Stimulated activated CD4-positive, alpha-beta T cell treated with anti-CD3 and anti-CD28 coated beads, Interleukin-1b, Interleukin-23, amount 100 ng/mL, for 24 hours (primary cell): ENCODE measurements at regions not wholly inside any gene's neighbourhood (a gene's known extent, or its start where the extent isn't known, plus 50 kb on each side); places are given as distances from the start of the nearest gene placed in this dataset.

ENCODE experiments used
- DNase-seq, 4 experiments: peaks; one replicate each; pipeline ENCODE4 v3.0.0-alpha.2; 2020; ENCODE audit warnings: low read depth in 4 of 4, low spot score in 1 of 4

DNA sequence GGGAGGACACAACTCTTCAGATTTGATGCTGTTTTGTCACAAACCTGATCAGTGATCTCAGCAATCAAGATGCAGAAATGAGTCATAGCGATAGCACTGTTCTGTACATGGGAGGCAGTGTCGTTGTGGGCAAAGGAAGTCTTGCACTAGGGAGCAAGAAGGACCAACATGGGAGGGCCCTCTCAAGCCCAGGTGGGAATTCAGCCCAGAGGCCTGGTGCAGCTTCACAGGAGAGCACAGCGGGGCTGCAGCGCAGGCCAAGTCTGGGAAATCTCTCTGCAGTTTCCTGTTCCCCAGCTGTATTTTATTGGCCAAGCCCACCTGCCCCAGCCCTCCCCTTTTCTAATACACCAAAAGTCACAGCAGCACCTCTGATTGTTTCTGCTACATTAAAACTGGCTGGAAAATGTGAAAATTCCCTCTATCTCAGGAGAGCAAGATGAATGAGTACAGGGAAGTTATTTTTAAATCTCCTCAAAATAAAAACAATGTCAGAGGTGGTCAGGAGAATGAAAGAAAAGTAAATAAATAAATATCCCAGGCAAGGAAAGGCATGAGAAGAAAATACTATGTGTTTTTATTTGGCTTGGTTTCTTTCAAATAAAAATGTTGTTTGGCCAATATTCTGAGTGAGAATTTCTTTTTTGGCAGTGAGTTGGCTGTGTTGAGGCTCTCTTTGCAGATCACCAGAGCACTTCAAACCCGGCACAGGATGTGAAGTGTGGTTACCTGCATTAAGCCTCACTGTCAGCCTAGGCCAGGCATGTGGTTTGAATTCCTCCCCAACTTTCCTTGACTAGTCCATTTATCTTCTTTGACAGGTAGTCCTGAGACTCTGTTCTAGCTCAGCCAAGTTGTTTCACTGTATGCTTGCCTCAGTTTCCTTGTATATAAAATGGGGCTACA lies 422.1 kb downstream of the PLPP3 start:
- DNase-seq = no peak

DNA sequence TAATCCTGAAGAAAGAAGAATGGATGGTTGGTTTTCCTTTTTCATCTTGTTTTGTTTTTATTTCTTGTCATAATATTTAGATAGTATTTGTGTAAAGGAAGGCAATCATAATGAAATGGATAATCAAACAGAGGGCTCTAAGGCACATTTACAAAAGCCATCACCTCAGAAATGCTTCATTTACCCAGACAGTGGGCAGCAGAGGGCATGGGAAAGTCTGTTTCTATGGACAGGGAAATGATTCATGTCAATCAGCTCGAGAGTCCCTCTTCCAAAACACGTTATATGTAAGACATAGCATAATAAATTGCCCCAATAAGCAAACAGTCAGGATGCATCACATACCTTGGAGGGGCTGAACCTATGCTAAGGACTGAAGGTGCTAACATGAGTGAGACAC lies 426.1 kb downstream of the PLPP3 start:
- no peak for DNase-seq

DNA sequence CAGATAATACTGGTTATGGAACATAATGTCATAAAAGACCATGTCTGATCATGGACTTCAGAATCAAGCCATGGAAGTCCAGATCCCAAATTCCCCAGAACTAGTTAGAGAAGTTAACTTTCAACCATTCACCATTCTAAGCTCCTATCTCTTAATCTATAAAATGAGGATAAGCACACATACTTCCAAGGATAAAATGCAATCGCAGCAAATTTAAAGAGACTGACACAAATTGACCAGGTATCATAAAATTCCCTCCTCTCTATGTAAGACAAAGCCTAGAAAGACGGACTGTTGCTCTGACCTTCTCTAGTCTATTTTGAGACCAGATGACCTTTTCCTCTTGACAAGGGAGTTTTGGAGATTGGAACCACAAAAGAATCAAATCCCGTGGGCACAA lies 426.7 kb downstream of the PLPP3 start:
- no peak for DNase-seq

DNA sequence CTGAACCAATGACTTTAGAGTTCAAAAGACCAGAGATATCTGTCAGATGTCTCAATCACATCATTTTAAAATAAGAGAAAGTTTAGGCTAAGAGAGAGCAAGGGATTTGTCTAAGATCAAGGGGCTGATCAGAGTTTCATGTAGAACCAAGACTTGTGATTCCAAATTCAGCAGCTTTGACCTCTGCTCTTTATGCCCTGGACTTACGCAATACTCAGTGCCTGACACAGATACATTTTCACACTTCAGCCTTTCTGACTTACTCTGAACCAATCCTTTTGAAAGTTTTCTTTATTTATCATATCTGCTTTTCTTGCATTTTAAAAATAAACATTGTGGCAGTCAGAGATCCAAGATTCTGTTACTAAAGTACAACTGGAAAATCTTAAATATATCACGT lies 428.0 kb downstream of the PLPP3 start:
- no peak for DNase-seq

DNA sequence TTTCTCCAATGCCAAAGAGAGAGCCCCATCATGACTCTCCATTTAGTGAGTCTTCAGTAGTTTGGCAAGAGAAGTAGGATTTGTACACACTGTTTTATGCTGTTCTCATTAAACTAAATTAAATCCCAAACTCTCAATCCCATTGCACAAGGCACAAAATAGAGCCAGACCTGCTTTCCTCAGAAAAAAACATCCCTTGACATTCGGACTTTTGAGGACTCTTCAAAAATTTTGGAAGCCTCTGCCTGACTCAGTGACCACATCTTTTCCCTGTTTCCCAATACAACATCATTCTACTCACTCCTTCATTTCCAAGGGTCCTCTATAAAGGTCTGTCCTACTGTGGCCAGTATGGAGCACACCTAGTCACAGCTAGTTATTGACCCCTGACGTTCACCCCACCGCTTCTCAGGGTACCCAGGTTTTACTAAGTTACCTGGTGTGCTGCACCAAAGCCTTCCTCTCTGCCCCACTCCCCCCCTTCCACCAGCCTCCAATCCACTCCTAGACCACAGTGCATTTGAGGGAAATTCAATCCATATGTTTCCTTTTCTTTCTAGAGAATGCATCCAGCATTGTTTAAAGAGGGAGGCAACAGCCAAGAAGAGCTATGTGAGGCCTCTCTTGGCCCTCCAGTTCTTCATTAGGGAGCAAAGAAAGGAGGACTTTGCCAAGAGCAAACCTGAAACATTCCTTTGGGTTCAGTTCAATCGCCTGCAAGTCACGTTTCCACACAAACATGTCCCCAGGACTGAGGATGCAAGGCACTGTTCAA lies 428.7 kb downstream of the PLPP3 start:
- DNase-seq = no peak

DNA sequence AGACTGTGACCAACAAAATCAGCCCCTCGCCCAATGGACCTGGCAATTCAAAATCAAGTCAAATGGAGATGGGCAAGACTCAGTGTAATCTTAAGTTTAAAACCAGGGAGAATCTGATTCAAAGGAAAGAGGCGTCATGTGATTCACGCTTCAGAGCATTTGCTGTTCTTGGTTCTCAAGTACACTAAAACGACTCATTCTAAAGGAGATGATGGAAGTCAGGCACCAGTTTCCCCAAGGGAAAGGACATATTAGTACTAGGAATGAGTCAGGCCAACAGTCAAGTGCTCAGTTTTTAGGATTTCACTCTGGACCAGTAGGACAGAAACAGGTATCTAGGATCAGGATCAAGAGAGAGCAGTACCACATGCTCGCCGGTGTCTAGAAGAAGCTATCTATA lies 429.6 kb downstream of the PLPP3 start:
- no peak for DNase-seq

DNA sequence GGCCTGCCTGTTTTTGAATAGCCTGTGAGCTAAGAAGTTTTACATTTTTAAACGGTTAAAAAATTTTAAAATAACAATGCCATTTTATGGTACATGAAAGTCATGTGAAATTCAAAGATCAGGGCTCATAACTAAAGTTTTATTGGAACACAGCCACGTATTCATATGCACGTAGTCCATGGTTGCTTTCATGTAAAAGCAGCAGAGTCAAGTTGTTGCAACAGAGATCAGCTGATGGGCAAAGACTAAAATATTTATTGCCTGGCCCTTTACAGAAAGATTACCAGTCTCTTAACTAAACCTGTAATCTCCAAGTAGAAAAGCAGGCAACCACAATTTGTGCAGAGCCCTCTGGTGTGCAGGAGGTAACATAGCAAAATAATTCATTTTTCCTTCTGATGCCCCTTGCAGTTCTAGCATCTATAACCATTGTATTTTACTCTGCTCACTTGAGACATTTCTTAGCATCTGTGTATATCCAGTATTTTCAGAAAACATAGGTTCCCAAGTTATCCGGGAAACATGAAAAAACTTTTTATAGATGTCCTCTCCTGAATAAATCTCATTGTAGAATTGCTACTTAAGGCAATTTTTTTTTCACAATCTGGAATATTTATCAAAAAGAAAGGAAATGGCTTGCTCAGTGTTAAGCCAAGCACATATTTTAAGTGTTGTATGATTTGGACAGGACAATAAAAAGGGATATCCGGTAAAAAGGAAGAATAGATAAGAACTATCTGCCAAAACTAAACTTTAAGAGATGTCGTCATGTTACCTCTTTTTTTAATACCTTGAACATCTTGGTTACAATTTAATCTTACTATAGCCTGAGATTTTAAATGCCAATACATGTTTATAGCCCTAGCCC lies 430.8 kb downstream of the PLPP3 start:
- DNase-seq = no peak

DNA sequence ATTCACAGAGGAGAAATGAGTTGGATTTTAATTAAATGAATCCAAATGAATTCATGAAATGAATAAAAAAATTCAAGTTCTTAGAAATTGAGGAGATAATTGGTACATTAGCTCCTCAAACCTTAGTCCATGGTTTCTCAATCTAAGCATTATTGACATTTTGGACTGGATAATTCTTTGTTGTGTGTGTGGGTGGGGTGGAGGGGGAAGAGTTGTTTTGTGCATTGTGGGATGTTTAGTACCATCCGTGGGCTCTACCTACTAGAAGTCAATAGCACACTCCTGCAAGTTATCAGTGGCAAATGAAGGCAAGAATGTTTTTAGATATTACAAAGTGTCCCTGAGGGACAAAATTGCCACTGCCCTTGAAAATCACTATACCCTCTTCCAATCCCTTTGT lies 431.9 kb downstream of the PLPP3 start:
- DNase-seq = no peak

DNA sequence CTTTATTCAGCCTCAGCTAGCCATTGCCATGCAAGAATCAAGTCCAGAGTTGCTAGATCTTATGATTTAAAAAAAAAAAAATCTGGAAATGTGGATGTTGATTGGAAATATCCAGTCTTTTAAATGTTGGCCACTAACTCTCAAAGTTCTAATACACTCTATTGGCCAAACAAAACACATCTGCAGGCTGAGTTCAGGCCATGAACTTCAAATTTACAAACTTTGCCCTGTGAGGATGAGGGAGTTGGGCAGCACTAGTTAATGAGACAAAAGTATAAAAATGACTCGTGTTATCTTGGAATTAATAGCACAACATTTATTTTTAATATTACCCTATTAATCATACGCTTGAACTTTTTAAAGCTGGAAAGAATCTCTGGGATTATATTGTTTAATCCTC lies 432.3 kb downstream of the PLPP3 start:
- no peak for DNase-seq

DNA sequence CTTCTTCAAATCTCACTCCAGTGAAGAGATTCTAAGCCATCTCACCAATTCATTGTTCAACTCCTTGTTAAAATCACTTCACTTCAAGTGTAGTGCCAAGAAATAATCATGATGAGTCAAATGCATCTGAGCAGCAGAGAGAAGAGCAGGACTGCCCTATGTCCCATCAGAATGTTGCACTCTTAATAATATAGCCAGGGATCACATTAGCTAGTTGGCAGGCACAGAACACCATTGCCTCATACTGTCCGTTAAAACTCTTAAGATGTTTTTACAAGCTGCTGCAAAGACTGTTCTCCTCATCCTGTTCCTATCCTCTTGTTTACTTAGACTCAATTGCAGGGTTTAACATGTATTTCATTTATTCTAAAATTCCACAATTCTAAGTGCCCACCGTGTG lies 432.9 kb downstream of the PLPP3 start:
- no peak for DNase-seq

DNA sequence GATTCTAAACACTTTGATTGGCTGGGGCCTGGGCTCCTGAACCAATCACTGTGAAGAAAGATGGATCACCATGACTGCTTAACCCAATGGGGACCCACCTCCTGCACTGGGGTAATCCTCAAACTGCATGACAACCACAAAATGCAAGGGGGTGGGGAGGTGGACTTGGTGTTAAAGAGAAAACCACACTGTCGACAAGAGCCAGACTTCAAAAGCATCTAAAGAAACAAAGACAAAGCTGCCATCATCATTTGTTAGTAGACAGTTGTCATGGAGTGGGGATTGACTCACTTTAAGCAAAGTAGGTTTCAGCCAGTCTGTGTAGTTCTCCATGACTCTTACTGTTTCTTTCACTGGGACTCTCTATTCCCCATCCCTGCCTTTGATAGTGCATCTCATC lies 433.8 kb downstream of the PLPP3 start:
- no peak for DNase-seq

DNA sequence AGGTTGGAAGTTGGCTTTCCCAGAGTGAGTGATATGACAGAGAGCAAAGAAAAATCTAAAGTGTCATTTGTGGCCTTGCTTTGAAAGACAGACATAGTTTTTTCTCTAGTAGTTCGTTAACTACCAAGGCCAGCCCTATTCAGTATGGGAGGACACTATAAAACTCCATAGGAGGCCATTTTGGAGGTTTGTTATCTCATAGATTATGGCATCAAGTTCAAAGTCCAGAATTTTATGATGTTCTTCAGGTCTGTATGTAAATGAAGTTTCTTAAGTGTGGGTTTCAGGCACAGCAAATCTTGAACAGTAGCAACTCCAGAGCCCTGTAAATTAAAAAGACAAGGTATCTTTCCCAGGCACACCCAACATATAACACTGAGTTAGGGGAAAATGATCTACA lies 437.1 kb downstream of the PLPP3 start:
- no peak for DNase-seq

DNA sequence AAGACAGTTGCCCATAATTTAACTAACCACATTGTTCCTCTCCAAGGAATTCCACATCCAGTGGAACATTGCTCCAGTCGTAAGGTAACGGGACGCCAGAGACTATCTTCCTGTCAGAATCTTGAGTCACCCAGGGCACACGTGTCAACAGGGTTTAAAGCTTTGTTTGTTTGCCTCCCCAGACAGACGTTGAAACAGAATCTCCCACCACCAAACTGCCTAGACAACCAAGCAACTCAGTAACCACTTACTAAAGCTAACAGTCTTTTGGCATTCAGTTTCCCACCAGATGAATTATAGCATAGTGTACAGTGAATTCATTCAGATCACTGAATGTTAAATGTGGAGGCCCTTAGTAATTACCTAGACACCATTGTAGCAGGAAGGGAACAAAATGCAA lies 439.5 kb downstream of the PLPP3 start:
- no peak for DNase-seq

DNA sequence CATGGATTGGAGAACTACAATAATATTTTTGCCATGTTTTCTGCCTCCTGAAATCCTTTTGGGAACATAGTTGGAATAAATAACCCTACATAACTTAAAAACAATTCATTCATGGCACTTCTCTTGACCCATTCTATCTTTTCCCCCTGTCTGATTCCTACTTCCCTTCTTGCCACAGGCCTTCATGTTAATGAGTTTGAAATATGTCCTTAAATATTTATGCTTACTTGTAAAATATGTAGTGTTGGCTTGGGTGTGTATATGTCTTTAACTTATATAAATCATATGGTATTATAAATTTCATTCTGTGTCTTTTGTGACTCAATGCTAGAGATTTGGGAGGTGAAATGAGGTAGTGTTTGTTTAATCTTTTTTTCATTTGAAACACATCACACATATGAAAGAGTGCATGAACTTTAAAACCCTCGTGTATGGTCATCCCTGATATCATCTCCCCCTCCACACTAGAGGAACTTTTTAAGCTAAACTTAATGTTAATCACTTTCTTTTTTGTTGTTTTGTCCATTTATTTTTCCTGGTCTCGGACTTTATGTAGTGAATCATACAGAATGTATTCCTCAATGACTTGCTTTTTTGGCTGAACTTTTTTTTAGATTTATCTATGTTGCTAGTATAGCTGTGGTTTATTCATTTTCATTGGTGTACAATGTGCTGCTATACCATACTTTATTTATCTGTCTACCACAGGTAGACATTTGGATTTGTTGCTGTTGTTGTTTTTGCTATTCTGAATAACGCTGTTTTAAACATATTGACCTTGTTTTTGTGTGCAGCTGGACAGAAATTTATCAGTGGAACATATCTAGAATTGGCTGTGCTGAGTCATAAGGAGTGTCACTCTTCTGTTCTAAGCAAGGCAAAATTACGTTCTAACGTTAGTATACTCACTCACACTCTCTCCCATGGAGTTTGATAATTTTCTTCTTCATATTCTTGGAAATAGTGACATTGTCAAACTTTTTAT lies 441.6 kb downstream of the PLPP3 start:
- DNase-seq = no peak

DNA sequence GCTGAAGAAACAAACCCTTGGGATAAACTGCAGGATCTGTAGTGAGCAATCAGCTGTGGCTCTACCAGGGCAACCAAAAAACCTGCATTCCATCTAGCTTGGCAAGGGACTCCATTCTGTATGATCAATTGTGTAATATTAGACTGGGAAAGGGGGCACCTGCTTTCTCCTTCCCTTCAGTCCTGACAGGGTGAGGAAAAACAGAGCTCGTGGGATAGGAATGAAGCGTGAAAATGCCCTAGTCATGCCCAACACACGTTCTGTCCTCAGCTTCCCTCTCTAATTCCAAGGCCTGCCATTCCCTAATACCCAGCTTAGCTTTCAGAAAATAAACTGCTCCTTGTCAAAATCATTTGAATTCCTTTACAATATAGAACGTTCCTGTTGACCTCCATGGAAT lies 442.3 kb downstream of the PLPP3 start:
- no peak for DNase-seq

DNA sequence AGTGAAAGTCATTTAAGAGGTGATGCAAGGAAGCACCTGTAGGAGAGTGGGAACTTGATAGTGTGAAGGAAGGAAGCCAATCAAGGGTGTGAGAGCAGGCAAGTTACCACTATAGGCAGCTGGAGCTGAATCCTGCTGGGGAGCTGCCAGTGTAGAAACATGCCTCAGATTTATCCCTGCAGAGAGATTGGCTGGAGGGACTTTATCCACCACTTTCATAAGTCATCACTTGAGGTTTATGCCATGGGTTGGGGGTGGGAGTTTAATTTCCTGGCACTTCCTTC lies 443.6 kb downstream of the PLPP3 start:
- no peak for DNase-seq

DNA sequence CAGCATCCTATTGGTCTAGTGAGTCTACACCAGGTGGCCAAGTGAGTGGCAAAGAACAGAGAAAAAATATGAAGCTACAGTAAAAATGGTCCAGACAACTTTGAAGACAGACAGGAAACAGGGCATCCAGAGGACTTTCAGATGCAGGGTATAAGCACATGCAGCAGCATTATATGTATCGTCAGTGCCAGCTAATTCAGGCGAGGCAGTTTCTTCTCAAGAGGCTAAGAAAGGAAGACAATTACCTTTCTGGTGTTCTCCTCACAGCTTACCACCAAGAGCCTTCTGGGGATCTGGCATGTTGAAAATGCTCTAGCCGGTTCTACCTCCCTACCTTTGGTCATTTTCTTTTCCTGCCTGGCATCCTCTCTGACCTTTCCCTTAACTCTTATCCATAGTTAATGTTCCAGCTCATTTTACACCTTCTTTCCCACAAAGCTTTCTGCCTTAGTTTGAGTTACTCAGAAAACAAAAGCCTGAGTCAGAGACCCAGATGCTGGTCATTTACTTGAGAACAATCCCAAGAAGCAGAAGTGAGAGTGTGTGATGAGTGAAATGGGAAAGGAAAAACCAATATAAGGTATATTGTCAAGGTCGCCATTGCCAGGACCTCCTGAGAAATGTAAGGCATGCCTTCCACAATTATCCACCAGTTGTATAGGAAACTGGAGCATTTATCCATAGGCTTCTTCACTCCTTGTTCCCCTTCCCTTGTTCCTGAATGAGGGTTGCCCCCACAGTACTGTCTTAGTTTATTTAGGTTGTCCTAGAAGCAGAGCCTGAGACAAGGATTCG lies 444.1 kb downstream of the PLPP3 start:
- DNase-seq = no peak

DNA sequence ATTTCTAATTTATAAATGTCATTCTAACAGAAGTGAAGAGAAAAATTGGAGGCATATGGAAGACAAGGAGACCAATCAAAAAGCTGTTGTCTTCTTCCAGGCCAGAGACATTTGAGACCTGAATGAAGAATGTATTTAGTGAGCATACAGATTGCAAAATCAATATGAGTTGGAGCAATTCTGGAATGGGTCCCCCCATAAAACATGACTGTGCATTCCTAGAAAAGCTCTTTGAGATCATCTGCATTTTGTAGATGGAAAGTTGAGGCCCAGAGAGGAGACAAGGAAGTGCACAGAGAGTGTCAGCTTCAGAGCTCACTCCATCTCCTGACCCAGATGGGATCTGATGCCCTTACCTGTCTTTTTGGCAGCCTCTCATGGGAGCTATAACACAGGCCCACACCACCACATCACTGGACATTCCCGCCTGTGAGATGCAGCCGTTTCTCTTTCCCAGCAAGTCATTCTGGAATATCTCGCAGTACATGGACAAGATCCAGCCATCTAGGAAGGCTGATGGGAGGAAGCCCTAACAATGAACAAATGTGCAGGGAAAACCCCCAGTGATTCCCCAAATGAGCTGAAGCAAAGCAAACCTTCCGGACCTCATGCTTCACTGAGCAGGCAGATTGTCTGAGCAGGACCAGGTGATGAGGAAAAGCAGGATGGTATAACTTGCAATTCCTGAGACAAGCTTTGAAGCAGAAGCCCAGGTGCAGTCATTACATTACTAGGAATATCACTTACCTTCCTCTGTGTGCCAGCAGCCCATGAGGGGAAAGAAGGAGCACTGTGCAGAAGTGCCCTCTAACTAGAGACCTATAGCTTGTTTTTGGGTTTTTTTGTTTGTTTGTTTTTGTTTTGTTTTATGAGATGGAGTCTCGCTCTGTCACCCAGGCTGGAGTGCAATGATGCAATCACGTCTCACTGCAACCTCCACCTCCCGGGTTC lies 445.6 kb downstream of the PLPP3 start:
- no peak for DNase-seq

DNA sequence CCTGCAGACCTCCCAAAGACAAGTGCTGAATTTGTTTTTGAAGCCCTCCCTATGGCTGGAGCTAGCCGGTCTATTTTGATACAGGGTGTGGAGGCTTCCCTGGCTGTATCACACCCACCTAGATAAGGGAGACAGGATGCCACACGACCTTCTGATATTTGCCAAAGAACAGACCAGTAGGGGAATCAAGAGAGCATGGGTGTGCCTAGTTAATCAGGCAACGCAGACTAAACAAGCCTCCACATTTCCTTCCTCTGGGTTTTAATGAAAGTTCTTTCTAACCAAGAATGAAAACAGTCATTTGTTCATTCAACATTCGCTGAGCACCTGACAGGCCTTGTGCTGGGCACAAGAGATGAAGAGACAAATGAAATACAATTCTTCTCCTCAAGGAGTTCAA lies 446.8 kb downstream of the PLPP3 start:
- DNase-seq = no peak
